Activated B cell treated with CpG ODN at 0.5 μM for 24 hours (primary cell): ENCODE measurements at regions not wholly inside any gene's neighbourhood (a gene's known extent, or its start where the extent isn't known, plus 50 kb on each side); places are given as distances from the start of the nearest gene placed in this dataset.
"Not testable (repeated sequence)": the region's sequence is repeated elsewhere in the genome, so short reads cannot be mapped to it uniquely, and the experiment has no call there.

Source experiments
- ATAC-seq: fragments of 200-7000 bp; cut with Tn5 transposase; one replicate; pipeline ENCODE4 v1.10.0; 2021; ENCODE audit warnings: low read depth, mild to moderate bottlenecking, moderate library complexity
- CTCF ChIA-PET: fragments of 350-600 bp; sonication (Branson Sonifier 250); formaldehyde crosslinking; loops from one replicate; lab custom pipeline; 2021; ENCODE audit warnings: antibody characterized with exemption; lab: Charles Lee
- POLR2A ChIA-PET: fragments of 350-600 bp; sonication (Branson Sonifier 250); formaldehyde crosslinking; loops from one replicate; lab custom pipeline; 2021; ENCODE audit warnings: antibody characterized with exemption; lab: Charles Lee
- DNase-seq: peaks from one replicate; pipeline ENCODE4 v3.0.0; 2022
- H3K27ac Mint-ChIP-seq: one replicate; pipeline ENCODE4 v1.8.0; 2020; ENCODE audit warnings: mixed read lengths
- H3K27me3 Mint-ChIP-seq: one replicate; pipeline ENCODE4 v1.8.0; 2021; ENCODE audit warnings: mixed read lengths
- H3K36me3 Mint-ChIP-seq: one replicate; pipeline ENCODE4 v1.8.0; 2021; ENCODE audit warnings: low read depth, mixed read lengths
- H3K4me1 Mint-ChIP-seq: one replicate; pipeline ENCODE4 v1.8.0; 2021; ENCODE audit warnings: mixed read lengths
- H3K4me3 Mint-ChIP-seq: one replicate; pipeline ENCODE4 v1.8.0; 2020; ENCODE audit warnings: mild to moderate bottlenecking, mixed read lengths
- H3K9me3 Mint-ChIP-seq: one replicate; pipeline ENCODE4 v1.8.0; 2020; ENCODE audit warnings: mixed read lengths
- CTCF ChIP-seq: fragments of 200-600 bp; IDR thresholded peaks from one replicate; pipeline ENCODE4 v1.8.0; 2022; ENCODE audit warnings: antibody characterized with exemption, mild to moderate bottlenecking
- intact Hi-C: fragments of 100-400 bp; cut with micrococcal nuclease; formaldehyde crosslinking; loops from one replicate; pipeline ENCODE4 v1.15.1; 2024

- H3K27ac Mint-ChIP-seq, H3K9me3 Mint-ChIP-seq, DNase-seq, intact Hi-C loops, ATAC-seq, CTCF ChIA-PET, H3K27me3 Mint-ChIP-seq: not testable (repeated sequence)
- POLR2A ChIA-PET = interaction anchor here (0.6 kb wide), 1 partner anchor 9 kb away, joined by 5 read pairs; no protein-coding TSS in a partner anchor
- H3K36me3 Mint-ChIP-seq = peaks cover 15% of the 10 kb centered on the region
- peak overlapping the region; percentile 44 for H3K4me3 Mint-ChIP-seq
- H3K4me1 Mint-ChIP-seq = peaks cover 72% of the 10 kb centered on the region
Observed at GRCh38 chr5:119299242-119299614, 56.6 kb upstream of the TNFAIP8 start.

- H3K36me3 Mint-ChIP-seq = peaks cover 18% of the 10 kb centered on the region
Observed at GRCh38 chr5:119299615-119300310, 56.1 kb upstream of the TNFAIP8 start.

DNA sequence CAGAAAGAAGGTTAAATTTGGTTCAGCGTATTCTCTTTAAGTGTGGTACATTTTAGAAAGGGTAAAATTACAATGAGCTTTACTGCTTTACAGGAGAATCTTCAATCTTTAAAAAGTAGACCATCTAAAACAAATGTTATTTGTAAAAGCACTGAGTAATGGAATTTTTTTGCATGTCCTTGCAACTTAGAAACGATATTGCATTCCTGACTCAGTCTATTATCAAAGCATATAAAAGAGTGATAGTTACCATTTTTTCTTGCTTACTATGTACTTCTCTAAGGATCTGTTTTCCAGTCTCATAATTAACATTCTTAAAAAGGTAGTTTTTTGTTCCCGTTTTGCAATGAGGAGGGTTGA is 55.5 kb upstream of the TNFAIP8 start:
- DNase-seq = no peak

More at GRCh38 chr5:119299615-119300310, 56.1 kb upstream of the TNFAIP8 start:
- DNase-seq, intact Hi-C loops, ATAC-seq, H3K27me3 Mint-ChIP-seq, H3K27ac Mint-ChIP-seq, H3K9me3 Mint-ChIP-seq: not testable (repeated sequence)
- ChIA-PET CTCF (interaction anchor here (1.0 to 1.5 kb wide), 3 partner anchors 10 to 15 kb away, joined by 4 to 5 read pairs (median 4); no protein-coding TSS in a partner anchor), POLR2A (interaction anchor here (0.6 kb wide), 2 partner anchors 9 to 250 kb away, joined by 5 read pairs; no protein-coding TSS in a partner anchor)
- Mint-ChIP-seq H3K4me3 (peak overlapping the region; percentile 44), H3K4me1 (peaks cover 75% of the 10 kb centered on the region)

GRCh38 chr5:119301210-119301609 is 54.6 kb upstream of the TNFAIP8 start:
- no peak for ATAC-seq
- ChIA-PET POLR2A (interaction anchor here (0.7 to 1.4 kb wide), 3 partner anchors 11 to 85 kb away, joined by 3 to 4 read pairs (median 3); no protein-coding TSS in a partner anchor), CTCF (interaction anchor here (0.8 to 1.5 kb wide), 3 partner anchors 11 to 111 kb away, joined by 4 to 5 read pairs (median 4); no protein-coding TSS in a partner anchor)
- no peak for DNase-seq
- Mint-ChIP-seq H3K9me3 (no peaks in the 10 kb centered on the region), H3K4me3 (no peak overlapping the region), H3K27ac (peak overlapping the region; percentile 84), H3K4me1 (peaks cover 88% of the 10 kb centered on the region), H3K27me3 (no peaks in the 10 kb centered on the region), H3K36me3 (peaks cover 21% of the 10 kb centered on the region)
- no peak for TF ChIP-seq CTCF
- intact Hi-C loops = no loop called here

More for the DNA sequence above, 55.5 kb upstream of the TNFAIP8 start:
- ChIA-PET CTCF (interaction anchor here (1.0 to 1.5 kb wide), 3 partner anchors 10 to 15 kb away, joined by 4 to 5 read pairs (median 4); no protein-coding TSS in a partner anchor), POLR2A (interaction anchor here (0.7 to 1.4 kb wide), 3 partner anchors 10 to 86 kb away, joined by 3 to 4 read pairs (median 3); no protein-coding TSS in a partner anchor)
- TF ChIP-seq CTCF = no peak
- Mint-ChIP-seq H3K4me3 (peak overlapping the region; percentile 35), H3K27me3 (no peaks in the 10 kb centered on the region), H3K36me3 (peaks cover 20% of the 10 kb centered on the region), H3K4me1 (peaks cover 81% of the 10 kb centered on the region), H3K9me3 (no peaks in the 10 kb centered on the region), H3K27ac (peak overlapping the region; percentile 84)
- ATAC-seq = no peak
- intact Hi-C loops = no loop called here

- Mint-ChIP-seq H3K36me3 (peaks cover 21% of the 10 kb centered on the region), H3K27me3 (no peaks in the 10 kb centered on the region), H3K4me3 (no peak overlapping the region), H3K27ac (peak overlapping the region; percentile 86), H3K9me3 (no peaks in the 10 kb centered on the region), H3K4me1 (peaks cover 90% of the 10 kb centered on the region)
- TF ChIP-seq CTCF = no peak
- POLR2A ChIA-PET = interaction anchor here (0.8 to 1.5 kb wide), 2 partner anchors 12 to 14 kb away, joined by 5 to 10 read pairs; no protein-coding TSS in a partner anchor
- ATAC-seq = no peak
- intact Hi-C loops = no loop called here
- no peak for DNase-seq
- CTCF ChIA-PET = interaction anchor here (1.0 kb wide), 1 partner anchor 14 kb away, joined by 4 read pairs; no protein-coding TSS in a partner anchor
Observed at GRCh38 chr5:119301906-119302305, 53.9 kb upstream of the TNFAIP8 start.

DNA sequence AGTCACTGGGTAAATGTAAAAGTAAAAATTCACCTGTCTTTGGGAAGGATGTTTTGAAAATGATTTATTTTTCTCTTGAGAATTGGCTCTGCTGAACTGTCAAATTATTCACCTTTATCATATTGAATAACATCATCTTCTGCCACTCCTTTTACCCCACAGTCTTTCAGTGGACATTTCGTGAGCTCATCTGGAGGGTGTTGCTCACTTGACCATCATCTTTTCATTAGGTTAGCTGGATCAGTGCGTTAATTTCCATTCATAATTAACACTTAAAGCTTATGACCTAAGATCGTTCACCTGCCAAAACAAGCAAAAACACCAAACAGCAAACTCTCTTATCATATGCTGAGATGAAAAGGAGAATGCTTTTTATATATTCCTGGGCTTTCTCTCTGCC is 53.4 kb upstream of the TNFAIP8 start:
- CTCF ChIA-PET = interaction anchor here (1.0 to 1.1 kb wide), 3 partner anchors 11 to 281 kb away, joined by 3 to 4 read pairs (median 3); no protein-coding TSS in a partner anchor
- peak overlapping the region; percentile 86 for H3K27ac Mint-ChIP-seq
- H3K27me3 Mint-ChIP-seq = no peaks in the 10 kb centered on the region
- ATAC-seq = no peak
- no peaks in the 10 kb centered on the region for H3K9me3 Mint-ChIP-seq
- peaks cover 93% of the 10 kb centered on the region for H3K4me1 Mint-ChIP-seq
- intact Hi-C loops = no loop called here
- peaks cover 21% of the 10 kb centered on the region for H3K36me3 Mint-ChIP-seq
- POLR2A ChIA-PET = interaction anchor here (0.8 to 1.5 kb wide), 2 partner anchors 12 to 13 kb away, joined by 5 to 10 read pairs; no protein-coding TSS in a partner anchor
- no peak overlapping the region for H3K4me3 Mint-ChIP-seq
- TF ChIP-seq CTCF = no peak
- no peak for DNase-seq
